Amniotic epithelial cell (primary cell): ENCODE measurements at regions not wholly inside any gene's neighbourhood (a gene's known extent, or its start where the extent isn't known, plus 50 kb on each side); places are given as distances from the start of the nearest gene placed in this dataset.
A peak's percentile ranks its signal among the peaks of the same experiment; 100 is the strongest.

Source experiments
- DNase-seq: peaks from one replicate; pipeline ENCODE4 v3.0.0-alpha.2; 2010; ENCODE audit warnings: low read depth

DNA sequence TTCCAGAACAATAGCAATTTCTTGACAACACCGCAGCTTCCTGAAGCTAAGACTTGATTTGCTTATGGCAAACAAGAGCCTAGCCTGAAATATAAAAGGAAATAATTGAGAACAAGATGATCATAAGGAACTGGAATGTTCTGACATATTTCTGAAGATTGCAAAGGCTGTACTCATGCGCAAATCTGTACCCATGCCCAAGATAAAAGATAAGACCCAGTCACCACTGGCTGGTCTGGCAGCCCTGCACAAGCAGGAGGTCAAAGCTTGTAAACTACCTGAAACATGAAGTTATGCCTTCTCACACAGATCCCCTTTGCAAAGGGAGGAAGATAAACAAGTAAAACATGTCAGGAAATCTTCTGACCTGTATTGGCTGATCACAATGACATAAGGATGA is 160.8 kb upstream of the GYPC start:
- peak; percentile 3 for DNase-seq

- DNase-seq: no peak
These were observed 159.5 kb upstream of the GYPC start for GRCh38 chr2:126496493-126496892.

DNA sequence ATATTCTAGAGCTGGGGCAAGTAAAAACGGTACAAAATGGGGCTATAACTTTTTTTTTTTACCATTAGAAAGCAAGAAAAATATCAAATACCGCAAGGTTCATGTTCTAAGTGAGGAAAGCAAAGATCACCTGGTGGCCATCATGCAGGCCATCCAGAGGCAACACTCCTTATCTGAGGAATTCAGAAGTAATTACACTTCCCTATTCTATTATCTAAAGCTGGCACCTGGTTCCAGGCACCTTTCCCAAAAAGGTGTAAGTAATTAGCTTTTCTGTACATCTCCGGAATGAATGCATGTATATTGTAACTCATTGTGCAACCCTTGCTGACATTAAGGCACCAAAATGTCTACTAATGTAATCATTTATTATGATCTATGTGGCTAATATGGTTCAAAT is 152.5 kb upstream of the GYPC start:
- no peak for DNase-seq

GRCh38 chr2:126504949-126505348 is 151.0 kb upstream of the GYPC start:
- no peak for DNase-seq

- DNase-seq: no peak
These were observed 149.2 kb upstream of the GYPC start for GRCh38 chr2:126506786-126507185.

DNA sequence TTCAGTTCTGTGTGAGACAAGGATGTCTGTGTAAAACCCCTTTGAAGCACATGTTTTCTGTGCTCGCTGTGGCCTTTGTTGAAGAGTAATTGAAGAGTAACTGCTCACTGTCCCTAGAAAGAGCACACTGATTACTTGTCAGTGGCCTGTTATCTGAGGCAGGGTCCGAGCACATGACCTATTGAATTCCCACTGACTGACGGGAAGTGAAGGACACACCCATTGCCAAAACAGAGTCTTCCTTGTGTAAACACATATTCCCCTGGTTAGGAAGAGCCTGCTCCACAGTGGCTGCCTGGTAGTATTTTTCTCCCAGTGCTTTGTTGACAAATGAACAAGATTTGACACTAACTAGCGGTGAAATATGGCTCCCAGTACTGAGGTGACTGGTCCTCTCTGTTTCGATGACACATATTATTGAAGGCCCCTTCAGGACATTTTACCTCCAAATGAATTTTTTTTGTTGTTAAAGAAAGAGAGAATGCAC is 148.5 kb upstream of the GYPC start:
- DNase-seq: no peak

GRCh38 chr2:126510356-126510755 is 145.6 kb upstream of the GYPC start:
- DNase-seq: no peak

DNA sequence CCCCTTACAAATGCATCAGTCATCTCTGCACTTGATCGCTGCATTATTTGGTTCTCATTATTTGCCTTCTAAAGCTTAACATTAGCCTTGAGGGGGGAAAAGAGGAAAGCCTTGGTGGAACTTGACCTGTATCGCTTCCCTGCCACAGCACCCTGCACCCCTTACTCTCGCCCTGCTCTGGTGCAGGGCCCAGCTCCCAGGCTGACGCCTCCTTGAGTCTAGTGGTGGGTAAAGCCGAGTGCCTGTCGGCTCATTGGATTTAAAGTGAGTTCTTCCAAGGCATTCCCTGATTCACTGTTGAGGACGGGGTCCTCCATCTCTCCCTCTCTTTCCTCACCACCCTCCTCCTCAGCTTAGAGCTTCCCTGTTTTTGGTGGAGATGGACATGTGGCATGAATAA is 145.0 kb upstream of the GYPC start:
- DNase-seq: no peak

GRCh38 chr2:126512026-126512425 is 143.9 kb upstream of the GYPC start:
- no peak for DNase-seq

DNA sequence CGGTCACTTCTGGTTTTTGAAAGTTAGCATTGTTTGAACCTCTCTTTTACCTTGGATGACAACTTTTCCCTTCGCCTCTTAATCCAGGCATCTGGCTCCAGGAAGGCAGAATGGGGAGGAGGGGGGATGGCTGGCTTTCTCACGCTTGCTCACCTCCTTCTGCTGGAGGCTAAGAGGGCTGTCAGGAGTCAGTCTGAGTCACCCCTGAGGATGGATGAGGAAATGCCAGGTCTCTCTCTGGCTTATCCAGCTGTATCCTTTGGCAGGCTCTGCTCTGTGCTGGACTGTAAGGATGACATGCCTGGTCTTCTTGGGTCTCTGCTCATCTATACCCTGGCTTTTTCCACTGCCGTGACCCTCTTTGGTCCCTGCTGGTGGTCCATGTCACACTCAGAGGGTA is 142.9 kb upstream of the GYPC start:
- DNase-seq: peak; percentile 14

DNA sequence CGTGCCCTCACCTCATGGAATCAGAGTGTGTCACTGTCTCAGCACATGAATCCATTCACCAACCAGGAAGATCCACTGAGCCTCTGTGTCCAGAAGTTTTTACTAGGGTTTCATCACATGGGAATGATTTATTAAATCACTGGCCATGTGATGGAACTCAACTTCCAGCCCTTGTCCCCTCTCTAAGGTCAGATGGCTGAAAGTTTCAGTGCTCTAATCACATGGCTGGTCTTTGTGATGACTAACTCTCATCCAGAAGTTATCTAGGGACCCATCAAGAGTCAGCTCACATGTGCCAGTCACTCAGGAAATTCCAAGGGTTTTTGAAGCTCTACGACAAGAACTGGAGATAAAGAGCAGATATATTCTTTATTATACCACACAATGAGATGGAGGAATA is 140.5 kb upstream of the GYPC start:
- DNase-seq: no peak

DNA sequence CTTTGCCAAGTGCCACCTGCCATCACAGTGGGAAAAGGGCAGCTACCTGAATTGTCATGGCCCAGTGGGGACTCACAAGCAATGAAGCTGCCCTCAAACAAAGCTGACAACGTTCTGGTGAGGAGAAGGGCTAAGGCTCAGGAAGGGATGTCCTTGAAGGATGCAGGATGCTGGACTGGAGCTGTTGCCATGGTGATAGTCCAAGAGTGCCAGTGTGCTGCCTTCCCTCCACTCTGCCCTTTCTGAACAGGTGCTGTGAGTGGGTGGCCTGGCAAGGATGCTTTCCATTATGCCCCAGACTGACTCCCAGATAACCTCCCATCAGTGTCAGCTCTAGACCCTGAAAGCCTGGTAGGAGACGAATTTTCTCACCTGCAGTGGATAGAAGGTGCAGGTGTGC is 137.8 kb upstream of the GYPC start:
- DNase-seq: no peak

GRCh38 chr2:126527836-126528490 is 128.0 kb upstream of the GYPC start:
- peak; percentile 38 for DNase-seq

GRCh38 chr2:126531029-126531428 is 124.9 kb upstream of the GYPC start:
- no peak for DNase-seq

GRCh38 chr2:126534478-126534877 is 121.5 kb upstream of the GYPC start:
- no peak for DNase-seq

DNA sequence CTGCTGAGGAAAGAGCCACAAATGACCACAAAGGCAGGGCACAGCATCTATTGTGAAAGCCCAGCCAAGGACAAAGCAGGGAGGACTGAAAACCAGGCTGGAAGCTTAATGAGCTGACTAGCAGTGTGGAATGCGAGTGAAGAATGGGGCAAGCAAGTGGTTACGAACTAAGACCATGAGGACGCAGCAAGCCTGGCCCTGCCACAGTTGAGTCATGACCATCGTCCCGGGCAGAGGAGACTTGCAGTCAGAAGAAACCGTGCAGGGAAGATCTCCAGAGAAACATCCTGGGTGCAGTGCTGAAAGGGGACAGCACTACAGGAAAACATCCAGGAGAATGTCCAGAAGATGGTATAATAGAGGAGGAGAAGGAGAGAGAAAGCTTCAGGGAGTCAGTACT is 120.5 kb upstream of the GYPC start:
- DNase-seq: no peak

- no peak for DNase-seq
These were observed 119.3 kb upstream of the GYPC start for GRCh38 chr2:126536605-126537200.

GRCh38 chr2:126539101-126539500 is 116.9 kb upstream of the GYPC start:
- DNase-seq: no peak

- no peak for DNase-seq
These were observed 113.7 kb upstream of the GYPC start for GRCh38 chr2:126542247-126542646.

- DNase-seq: peak; percentile 4
These were observed 112.9 kb upstream of the GYPC start for GRCh38 chr2:126543081-126543480.

- no peak for DNase-seq
These were observed 97.9 kb upstream of the GYPC start for GRCh38 chr2:126558029-126558428.

DNA sequence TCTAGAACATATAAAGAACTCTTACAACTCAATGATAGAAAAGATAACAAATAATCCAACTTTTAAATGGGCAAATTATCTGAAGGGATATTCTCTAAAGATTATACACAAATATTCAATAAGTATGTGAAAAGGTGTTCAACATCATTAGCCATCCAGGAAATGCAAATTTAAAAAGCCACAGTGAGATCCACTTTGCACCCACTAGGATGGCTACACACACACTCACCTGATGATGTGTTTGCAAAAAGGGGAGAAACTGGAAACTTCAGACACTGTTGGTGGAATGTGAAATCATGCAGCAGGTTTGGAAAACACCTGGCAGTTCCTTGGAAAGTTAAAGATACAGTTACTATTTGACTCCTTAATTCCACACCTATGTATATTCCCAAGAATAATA is 87.2 kb upstream of the GYPC start:
- no peak for DNase-seq

- DNase-seq: no peak
These were observed 84.6 kb upstream of the GYPC start for GRCh38 chr2:126571403-126571802.

DNA sequence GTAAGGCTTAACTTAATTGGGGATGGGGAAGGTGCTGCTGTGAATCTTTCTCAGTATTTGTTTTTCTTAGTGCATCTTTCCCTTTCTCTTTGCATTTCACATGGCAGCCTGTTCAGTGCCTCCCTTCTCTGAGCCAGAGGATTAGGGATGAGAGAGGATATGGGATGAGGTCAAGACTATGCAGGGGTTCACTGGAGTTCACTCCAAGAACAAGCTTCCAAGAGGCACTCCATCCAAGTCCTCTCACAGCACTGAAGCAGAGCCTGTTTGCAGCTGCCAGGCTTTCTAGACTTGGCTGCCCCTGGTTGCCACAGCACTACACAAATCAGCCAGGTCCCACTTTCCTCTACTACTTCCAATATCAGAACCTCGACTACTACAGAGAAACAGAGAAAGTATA is 80.3 kb upstream of the GYPC start:
- DNase-seq: no peak
